ENCODE measurements at regions not wholly inside any gene's neighbourhood (a gene's known extent, or its start where the extent isn't known, plus 50 kb on each side); places are given as distances from the start of the nearest gene placed in this dataset.

GRCh38 chr1:239800861-239801260 lies 290.8 kb upstream of the FMN2 start (continued):
- TF ChIP-seq, protein P1, sequence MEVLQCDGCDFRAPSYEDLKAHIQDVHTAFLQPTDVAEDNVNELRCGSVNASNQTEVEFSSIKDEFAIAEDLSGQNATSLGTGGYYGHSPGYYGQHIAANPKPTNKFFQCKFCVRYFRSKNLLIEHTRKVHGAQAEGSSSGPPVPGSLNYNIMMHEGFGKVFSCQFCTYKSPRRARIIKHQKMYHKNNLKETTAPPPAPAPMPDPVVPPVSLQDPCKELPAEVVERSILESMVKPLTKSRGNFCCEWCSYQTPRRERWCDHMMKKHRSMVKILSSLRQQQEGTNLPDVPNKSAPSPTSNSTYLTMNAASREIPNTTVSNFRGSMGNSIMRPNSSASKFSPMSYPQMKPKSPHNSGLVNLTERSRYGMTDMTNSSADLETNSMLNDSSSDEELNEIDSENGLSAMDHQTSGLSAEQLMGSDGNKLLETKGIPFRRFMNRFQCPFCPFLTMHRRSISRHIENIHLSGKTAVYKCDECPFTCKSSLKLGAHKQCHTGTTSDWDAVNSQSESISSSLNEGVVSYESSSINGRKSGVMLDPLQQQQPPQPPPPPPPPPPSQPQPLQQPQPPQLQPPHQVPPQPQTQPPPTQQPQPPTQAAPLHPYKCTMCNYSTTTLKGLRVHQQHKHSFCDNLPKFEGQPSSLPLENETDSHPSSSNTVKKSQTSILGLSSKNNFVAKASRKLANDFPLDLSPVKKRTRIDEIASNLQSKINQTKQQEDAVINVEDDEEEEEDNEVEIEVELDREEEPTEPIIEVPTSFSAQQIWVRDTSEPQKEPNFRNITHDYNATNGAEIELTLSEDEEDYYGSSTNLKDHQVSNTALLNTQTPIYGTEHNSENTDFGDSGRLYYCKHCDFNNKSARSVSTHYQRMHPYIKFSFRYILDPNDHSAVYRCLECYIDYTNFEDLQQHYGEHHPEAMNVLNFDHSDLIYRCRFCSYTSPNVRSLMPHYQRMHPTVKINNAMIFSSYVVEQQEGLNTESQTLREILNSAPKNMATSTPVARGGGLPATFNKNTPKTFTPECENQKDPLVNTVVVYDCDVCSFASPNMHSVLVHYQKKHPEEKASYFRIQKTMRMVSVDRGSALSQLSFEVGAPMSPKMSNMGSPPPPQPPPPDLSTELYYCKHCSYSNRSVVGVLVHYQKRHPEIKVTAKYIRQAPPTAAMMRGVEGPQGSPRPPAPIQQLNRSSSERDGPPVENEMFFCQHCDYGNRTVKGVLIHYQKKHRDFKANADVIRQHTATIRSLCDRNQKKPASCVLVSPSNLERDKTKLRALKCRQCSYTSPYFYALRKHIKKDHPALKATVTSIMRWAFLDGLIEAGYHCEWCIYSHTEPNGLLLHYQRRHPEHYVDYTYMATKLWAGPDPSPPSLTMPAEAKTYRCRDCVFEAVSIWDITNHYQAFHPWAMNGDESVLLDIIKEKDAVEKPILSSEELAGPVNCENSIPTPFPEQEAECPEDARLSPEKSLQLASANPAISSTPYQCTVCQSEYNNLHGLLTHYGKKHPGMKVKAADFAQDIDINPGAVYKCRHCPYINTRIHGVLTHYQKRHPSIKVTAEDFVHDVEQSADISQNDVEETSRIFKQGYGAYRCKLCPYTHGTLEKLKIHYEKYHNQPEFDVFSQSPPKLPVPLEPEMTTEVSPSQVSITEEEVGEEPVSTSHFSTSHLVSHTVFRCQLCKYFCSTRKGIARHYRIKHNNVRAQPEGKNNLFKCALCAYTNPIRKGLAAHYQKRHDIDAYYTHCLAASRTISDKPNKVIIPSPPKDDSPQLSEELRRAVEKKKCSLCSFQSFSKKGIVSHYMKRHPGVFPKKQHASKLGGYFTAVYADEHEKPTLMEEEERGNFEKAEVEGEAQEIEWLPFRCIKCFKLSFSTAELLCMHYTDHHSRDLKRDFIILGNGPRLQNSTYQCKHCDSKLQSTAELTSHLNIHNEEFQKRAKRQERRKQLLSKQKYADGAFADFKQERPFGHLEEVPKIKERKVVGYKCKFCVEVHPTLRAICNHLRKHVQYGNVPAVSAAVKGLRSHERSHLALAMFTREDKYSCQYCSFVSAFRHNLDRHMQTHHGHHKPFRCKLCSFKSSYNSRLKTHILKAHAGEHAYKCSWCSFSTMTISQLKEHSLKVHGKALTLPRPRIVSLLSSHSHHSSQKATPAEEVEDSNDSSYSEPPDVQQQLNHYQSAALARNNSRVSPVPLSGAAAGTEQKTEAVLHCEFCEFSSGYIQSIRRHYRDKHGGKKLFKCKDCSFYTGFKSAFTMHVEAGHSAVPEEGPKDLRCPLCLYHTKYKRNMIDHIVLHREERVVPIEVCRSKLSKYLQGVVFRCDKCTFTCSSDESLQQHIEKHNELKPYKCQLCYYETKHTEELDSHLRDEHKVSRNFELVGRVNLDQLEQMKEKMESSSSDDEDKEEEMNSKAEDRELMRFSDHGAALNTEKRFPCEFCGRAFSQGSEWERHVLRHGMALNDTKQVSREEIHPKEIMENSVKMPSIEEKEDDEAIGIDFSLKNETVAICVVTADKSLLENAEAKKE (CRISPR knock-in tag; IDR thresholded peaks at IDR 0.05): no peak
- TF ChIP-seq ZNF331 (CRISPR knock-in tag; IDR thresholded peaks at IDR 0.05; ENCODE audit: low read depth): no peak
- TF ChIP-seq POLR2AphosphoS5 (IDR thresholded peaks at IDR 0.05; ENCODE audit: low read depth): no peak
- no peak for TF ChIP-seq REST (IDR thresholded peaks at IDR 0.05; ENCODE audit: unreplicated experiment)

- Histone ChIP-seq H2AFZ (no peak overlapping the region), H3K4me3 (no peak overlapping the region), H3K36me3 (ENCODE audit: insufficient read depth) (no peaks in the 10 kb centered on the region), H3K27ac (ENCODE audit: low read depth) (no peak overlapping the region), H3K79me2 (replicated peaks; ENCODE audit: insufficient read depth) (no peaks in the 10 kb centered on the region), H3K4me1 (ENCODE audit: insufficient read depth) (peaks cover 4% of the 10 kb centered on the region; the same call in 1 of the 2 replicates), H4K20me1 (replicated peaks; ENCODE audit: insufficient read depth) (no peaks in the 10 kb centered on the region), H3K27me3 (ENCODE audit: insufficient read depth) (no peaks in the 10 kb centered on the region), H3K4me2 (no peak overlapping the region), H3K9me2 (ENCODE audit: insufficient read depth) (0 out of 2 replicates have a peak, but pooled peaks cover 6% of the 10 kb centered on the region), H3F3A (replicated peaks; ENCODE audit: low read depth) (no peaks in the 10 kb centered on the region)
- TF ChIP-seq REST (IDR thresholded peaks at IDR 0.05; ENCODE audit: unreplicated experiment): no peak
- TF ChIP-seq, protein P2, sequence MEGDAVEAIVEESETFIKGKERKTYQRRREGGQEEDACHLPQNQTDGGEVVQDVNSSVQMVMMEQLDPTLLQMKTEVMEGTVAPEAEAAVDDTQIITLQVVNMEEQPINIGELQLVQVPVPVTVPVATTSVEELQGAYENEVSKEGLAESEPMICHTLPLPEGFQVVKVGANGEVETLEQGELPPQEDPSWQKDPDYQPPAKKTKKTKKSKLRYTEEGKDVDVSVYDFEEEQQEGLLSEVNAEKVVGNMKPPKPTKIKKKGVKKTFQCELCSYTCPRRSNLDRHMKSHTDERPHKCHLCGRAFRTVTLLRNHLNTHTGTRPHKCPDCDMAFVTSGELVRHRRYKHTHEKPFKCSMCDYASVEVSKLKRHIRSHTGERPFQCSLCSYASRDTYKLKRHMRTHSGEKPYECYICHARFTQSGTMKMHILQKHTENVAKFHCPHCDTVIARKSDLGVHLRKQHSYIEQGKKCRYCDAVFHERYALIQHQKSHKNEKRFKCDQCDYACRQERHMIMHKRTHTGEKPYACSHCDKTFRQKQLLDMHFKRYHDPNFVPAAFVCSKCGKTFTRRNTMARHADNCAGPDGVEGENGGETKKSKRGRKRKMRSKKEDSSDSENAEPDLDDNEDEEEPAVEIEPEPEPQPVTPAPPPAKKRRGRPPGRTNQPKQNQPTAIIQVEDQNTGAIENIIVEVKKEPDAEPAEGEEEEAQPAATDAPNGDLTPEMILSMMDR (conservative IDR thresholded peaks at IDR 0.05; ENCODE audit: low read depth in 2 of 2): peak; percentile 10 to 54; a peak in 2 of 4 replicates
- ATAC-seq (no peak), DNase-seq (ENCODE audit: low spot score) (no peak)
- Mint-ChIP-seq H3K4me1 (peaks cover 9% of the 10 kb centered on the region), H3K27ac (no peak overlapping the region), H3K27me3 (ENCODE audit: insufficient read depth, low read depth, poor library complexity) (no peaks in the 10 kb centered on the region), H3K4me3 (no peak overlapping the region), H3K9me3 (no peaks in the 10 kb centered on the region), H3K36me3 (ENCODE audit: low read depth) (no peaks in the 10 kb centered on the region)
These were observed 289.4 kb upstream of the FMN2 start for GRCh38 chr1:239802275-239802674.

All from GM23338 (cell line).